GM12864 (cell line): ENCODE measurements at regions not wholly inside any gene's neighbourhood (a gene's known extent, or its start where the extent isn't known, plus 50 kb on each side); places are given as distances from the start of the nearest gene placed in this dataset.

Source experiments
- DNase-seq: peaks from one replicate; pipeline ENCODE4 v3.0.0-alpha.2; 2011; ENCODE audit warnings: low read depth
- H3K4me3 ChIP-seq: 2 replicates; pipeline ENCODE4 v1.5.1; 2011; ENCODE audit warnings: mild to moderate bottlenecking, low read depth, low read length, control low read depth
- TF ChIP-seq, protein P1 (sequence below): IDR thresholded peaks from 2 replicates; pipeline ENCODE4 v1.5.1; 2011; ENCODE audit warnings: low read depth, mild to moderate bottlenecking, moderate library complexity, low read length, control low read depth, inconsistent platforms; ENCODE audit errors: missing control alignments

DNA sequence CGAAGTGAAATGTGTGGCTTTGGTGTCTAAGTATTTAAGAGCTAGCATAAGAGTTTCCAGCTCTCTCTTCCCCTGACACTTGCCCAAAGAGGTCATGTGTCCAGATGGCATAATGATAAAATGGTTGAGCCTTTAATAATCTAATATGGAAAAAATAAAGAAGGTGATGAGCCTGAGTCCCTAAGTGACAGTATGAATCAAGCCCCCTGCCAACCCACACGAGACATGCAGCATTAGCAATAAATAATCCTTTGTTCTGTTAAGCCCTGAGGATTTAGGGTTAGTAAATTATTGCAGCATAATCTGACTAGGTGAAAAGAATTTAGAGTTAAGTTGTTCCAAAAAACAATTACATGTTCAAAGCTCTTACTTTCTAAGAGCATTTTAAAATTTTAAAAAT lies 217.2 kb upstream of the CCDC150 start:
- no peak for DNase-seq
- TF ChIP-seq, protein P1, sequence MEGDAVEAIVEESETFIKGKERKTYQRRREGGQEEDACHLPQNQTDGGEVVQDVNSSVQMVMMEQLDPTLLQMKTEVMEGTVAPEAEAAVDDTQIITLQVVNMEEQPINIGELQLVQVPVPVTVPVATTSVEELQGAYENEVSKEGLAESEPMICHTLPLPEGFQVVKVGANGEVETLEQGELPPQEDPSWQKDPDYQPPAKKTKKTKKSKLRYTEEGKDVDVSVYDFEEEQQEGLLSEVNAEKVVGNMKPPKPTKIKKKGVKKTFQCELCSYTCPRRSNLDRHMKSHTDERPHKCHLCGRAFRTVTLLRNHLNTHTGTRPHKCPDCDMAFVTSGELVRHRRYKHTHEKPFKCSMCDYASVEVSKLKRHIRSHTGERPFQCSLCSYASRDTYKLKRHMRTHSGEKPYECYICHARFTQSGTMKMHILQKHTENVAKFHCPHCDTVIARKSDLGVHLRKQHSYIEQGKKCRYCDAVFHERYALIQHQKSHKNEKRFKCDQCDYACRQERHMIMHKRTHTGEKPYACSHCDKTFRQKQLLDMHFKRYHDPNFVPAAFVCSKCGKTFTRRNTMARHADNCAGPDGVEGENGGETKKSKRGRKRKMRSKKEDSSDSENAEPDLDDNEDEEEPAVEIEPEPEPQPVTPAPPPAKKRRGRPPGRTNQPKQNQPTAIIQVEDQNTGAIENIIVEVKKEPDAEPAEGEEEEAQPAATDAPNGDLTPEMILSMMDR, result no peak
- no peak overlapping the region for H3K4me3 ChIP-seq

DNA sequence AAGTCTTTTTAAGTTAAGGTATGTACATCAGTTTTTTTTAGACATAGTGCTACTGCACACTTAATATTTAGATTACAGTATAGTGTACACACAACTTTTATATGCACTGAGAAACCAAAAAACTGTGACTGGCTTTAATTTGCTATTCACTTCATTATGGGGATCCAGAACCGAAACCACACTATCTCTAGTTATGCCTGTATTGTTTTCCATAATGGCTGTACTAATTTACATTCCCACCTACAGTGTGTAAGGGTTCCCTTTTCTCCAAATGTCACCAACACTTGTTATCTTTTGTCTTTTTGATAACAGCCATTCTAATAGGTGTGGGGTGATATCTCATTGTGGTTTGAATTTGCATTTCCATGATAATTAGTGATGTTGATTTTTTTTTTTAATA lies 213.4 kb upstream of the CCDC150 start:
- DNase-seq, result no peak
- no peak overlapping the region for H3K4me3 ChIP-seq
- TF ChIP-seq, protein P1, result no peak

DNA sequence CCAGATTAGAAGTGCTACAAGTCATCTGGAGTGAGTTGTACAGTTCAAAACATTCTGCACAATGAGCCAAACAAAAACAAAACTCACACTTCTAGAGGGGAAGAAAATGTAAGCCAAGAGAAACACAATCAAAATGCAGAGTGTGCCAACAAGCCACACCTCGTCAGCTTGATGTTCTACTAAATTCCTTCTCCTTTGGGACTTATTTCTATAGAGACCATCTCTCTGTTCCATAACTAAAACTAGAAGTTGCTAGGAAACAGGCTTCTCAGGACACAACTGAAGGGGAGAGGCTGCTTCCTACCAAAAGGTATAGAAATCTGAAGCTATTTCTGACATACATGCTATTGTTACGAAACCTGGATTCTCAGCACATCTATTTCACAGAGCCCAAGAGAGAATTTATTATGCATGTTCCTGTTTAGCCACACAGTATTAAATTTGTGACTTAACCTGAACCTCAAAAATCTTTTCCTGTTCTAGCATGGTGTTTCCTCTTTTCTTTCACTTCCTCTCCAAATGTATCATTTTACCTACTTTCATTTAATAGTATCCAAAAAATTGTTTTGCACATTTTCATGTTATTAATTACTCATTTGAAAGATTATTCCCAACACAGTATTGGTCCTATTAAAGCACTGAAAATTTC lies 211.4 kb upstream of the CCDC150 start:
- no peak overlapping the region for H3K4me3 ChIP-seq
- DNase-seq, result no peak
- TF ChIP-seq, protein P1, result no peak

DNA sequence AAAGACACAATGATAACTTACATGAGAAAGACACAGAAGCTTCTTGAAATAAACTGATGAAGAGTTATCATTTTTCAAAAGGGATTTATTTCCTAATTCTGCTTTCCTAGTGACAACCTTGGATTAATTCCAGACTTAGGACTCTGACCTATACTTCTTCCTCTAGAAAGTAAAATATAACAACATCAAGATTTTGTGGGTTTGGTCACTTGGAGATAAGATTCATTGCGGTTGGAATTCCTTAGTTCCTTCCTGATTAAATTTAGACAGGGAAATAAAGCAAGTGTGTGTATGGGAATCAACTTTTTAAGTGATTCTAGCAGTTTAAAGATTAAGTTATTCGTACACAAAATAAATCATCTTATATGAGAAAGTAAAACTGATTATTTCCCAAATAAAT lies 208.4 kb upstream of the CCDC150 start:
- TF ChIP-seq, protein P1, result no peak
- H3K4me3 ChIP-seq, result no peak overlapping the region
- DNase-seq, result no peak

DNA sequence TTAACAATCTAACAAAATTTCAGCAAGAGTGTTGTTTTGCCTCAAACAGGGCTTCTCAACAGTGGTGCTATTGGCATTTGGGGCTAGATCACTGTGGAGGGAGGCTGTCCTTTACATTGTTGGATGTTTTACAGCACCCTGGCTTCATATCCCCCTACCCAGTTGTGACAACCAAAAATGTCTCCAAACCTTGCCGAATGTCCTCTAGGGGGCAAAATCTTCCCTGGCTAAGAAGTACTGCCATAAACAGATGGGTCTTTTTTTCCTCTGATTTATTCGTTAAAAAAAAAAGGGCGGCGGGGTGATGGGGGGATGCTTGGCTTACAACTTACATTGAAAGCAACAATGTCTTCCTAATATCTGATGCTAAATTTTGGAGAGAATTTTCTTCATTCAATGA lies 207.6 kb upstream of the CCDC150 start:
- TF ChIP-seq, protein P1, result peak; percentile 28
- H3K4me3 ChIP-seq, result no peak overlapping the region
- no peak for DNase-seq

DNA sequence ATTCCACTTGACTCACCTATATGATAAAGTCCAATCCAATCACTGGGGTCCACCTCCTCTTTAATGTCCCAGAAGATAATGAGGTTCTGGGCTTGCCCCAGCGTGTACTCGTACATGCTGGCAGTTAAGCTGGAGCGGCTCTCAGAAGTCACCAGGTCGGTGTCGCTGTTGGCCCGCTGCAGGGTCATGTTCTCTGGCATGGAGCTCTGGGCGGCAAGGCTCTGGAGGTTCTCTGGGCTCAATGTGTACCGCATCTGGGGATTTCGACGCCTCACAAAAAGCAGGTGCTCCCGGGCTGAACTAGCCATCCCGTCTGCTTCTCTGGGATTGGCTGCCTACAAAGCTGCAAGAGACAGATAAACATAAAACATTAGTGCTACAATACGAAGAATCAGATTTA lies 206.4 kb upstream of the CCDC150 start:
- H3K4me3 ChIP-seq, result no peak overlapping the region
- DNase-seq, result no peak
- TF ChIP-seq, protein P1, result no peak

DNA sequence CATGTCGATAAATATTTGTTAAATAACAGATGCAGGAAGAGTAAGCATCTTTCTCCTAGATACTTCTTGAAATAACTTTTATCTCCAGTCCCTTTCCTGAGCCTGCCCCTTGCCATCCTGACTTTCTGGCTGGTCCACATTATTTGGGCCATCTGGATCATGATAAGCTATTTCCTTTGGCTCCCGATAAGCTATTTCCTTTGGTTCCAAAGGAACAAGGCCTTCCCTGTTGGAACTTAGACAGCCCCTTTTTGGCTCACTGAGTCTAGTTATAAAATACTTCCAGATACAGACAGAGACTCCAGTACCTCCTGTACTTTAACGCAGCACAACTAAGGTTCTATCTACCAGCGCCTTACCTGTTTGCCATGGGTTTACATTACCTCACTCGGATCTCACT lies 205.3 kb upstream of the CCDC150 start:
- H3K4me3 ChIP-seq, result no peak overlapping the region
- TF ChIP-seq, protein P1, result no peak
- no peak for DNase-seq
